ENCODE measurements at regions not wholly inside any gene's neighbourhood (a gene's known extent, or its start where the extent isn't known, plus 50 kb on each side); places are given as distances from the start of the nearest gene placed in this dataset.

GRCh38 chr5:18023275-18023674 is 389.0 kb downstream of the TAF11L14 start:
- DNase-seq, result no peak
- no peak overlapping the region for H3K27ac Mint-ChIP-seq
- peaks cover 10% of the 10 kb centered on the region for H3K9me3 Mint-ChIP-seq
- no peak overlapping the region for H3K4me3 Mint-ChIP-seq
- H3K4me1 Mint-ChIP-seq, result no peaks in the 10 kb centered on the region
- H3K27me3 Mint-ChIP-seq, result no peaks in the 10 kb centered on the region
- H3K36me3 Mint-ChIP-seq (ENCODE audit: low read depth), result no peaks in the 10 kb centered on the region
- no peak for ATAC-seq

GRCh38 chr5:18023986-18024385 is 389.7 kb downstream of the TAF11L14 start:
- H3K9me3 Mint-ChIP-seq, result peaks cover 10% of the 10 kb centered on the region
- no peak overlapping the region for H3K27ac Mint-ChIP-seq
- H3K4me1 Mint-ChIP-seq, result no peaks in the 10 kb centered on the region
- H3K27me3 Mint-ChIP-seq, result no peaks in the 10 kb centered on the region
- no peaks in the 10 kb centered on the region for H3K36me3 Mint-ChIP-seq (ENCODE audit: low read depth)
- ATAC-seq (no peak), DNase-seq (no peak)
- no peak overlapping the region for H3K4me3 Mint-ChIP-seq

- DNase-seq, result no peak
- ATAC-seq, result no peak
- no peaks in the 10 kb centered on the region for H3K36me3 Mint-ChIP-seq (ENCODE audit: low read depth)
- no peaks in the 10 kb centered on the region for H3K27me3 Mint-ChIP-seq
- no peak overlapping the region for H3K4me3 Mint-ChIP-seq
- H3K9me3 Mint-ChIP-seq, result peaks cover 10% of the 10 kb centered on the region
- no peak overlapping the region for H3K27ac Mint-ChIP-seq
- no peaks in the 10 kb centered on the region for H3K4me1 Mint-ChIP-seq
These were observed 390.3 kb downstream of the TAF11L14 start for GRCh38 chr5:18024542-18024941.

GRCh38 chr5:18027241-18027867 is 393.1 kb downstream of the TAF11L14 start:
- Mint-ChIP-seq H3K27ac (no peak overlapping the region), H3K36me3 (ENCODE audit: low read depth) (no peaks in the 10 kb centered on the region), H3K9me3 (peaks cover 10% of the 10 kb centered on the region), H3K27me3 (no peaks in the 10 kb centered on the region), H3K4me1 (no peaks in the 10 kb centered on the region), H3K4me3 (no peak overlapping the region)
- ATAC-seq, result no peak
- no peak for DNase-seq

- Mint-ChIP-seq H3K27ac (no peak overlapping the region), H3K4me3 (no peak overlapping the region), H3K9me3 (peaks cover 15% of the 10 kb centered on the region), H3K27me3 (no peaks in the 10 kb centered on the region), H3K4me1 (no peaks in the 10 kb centered on the region), H3K36me3 (ENCODE audit: low read depth) (no peaks in the 10 kb centered on the region)
- ATAC-seq, result no peak
- DNase-seq, result no peak
These were observed 393.8 kb downstream of the TAF11L14 start for GRCh38 chr5:18028036-18028435.

GRCh38 chr5:18032744-18033143 is 398.5 kb downstream of the TAF11L14 start:
- H3K36me3 Mint-ChIP-seq (ENCODE audit: low read depth), result no peaks in the 10 kb centered on the region

GRCh38 chr5:18036531-18036930 is 402.3 kb downstream of the TAF11L14 start:
- Mint-ChIP-seq H3K4me1 (no peaks in the 10 kb centered on the region), H3K27me3 (no peaks in the 10 kb centered on the region), H3K27ac (no peak overlapping the region), H3K4me3 (no peak overlapping the region), H3K36me3 (ENCODE audit: low read depth) (no peaks in the 10 kb centered on the region), H3K9me3 (peaks cover 16% of the 10 kb centered on the region)
- ATAC-seq (no peak), DNase-seq (no peak)

More at GRCh38 chr5:18032744-18033143, 398.5 kb downstream of the TAF11L14 start:
- H3K27me3 Mint-ChIP-seq, result no peaks in the 10 kb centered on the region
- no peak for DNase-seq
- no peak overlapping the region for H3K27ac Mint-ChIP-seq
- peaks cover 15% of the 10 kb centered on the region for H3K9me3 Mint-ChIP-seq
- ATAC-seq, result no peak
- no peak overlapping the region for H3K4me3 Mint-ChIP-seq
- H3K4me1 Mint-ChIP-seq, result no peaks in the 10 kb centered on the region

- H3K27me3 Mint-ChIP-seq, result no peaks in the 10 kb centered on the region
- no peak overlapping the region for H3K27ac Mint-ChIP-seq
- ATAC-seq, result no peak
- H3K36me3 Mint-ChIP-seq (ENCODE audit: low read depth), result no peaks in the 10 kb centered on the region
- H3K4me3 Mint-ChIP-seq, result no peak overlapping the region
- H3K9me3 Mint-ChIP-seq, result peaks cover 5% of the 10 kb centered on the region
- no peaks in the 10 kb centered on the region for H3K4me1 Mint-ChIP-seq
- no peak for DNase-seq
These were observed 403.5 kb downstream of the TAF11L14 start for GRCh38 chr5:18037718-18038117.

- H3K27ac Mint-ChIP-seq, result no peak overlapping the region
- peaks cover 7% of the 10 kb centered on the region for H3K9me3 Mint-ChIP-seq
- H3K4me3 Mint-ChIP-seq, result no peak overlapping the region
- H3K36me3 Mint-ChIP-seq (ENCODE audit: low read depth), result no peaks in the 10 kb centered on the region
- no peaks in the 10 kb centered on the region for H3K27me3 Mint-ChIP-seq
- DNase-seq, result no peak
- no peak for ATAC-seq
- H3K4me1 Mint-ChIP-seq, result no peaks in the 10 kb centered on the region
These were observed 409.1 kb downstream of the TAF11L14 start for GRCh38 chr5:18043344-18043743.

GRCh38 chr5:18048449-18048848 is 414.2 kb downstream of the TAF11L14 start:
- Mint-ChIP-seq H3K9me3 (peaks cover 5% of the 10 kb centered on the region), H3K4me3 (no peak overlapping the region), H3K36me3 (ENCODE audit: low read depth) (no peaks in the 10 kb centered on the region), H3K27me3 (no peaks in the 10 kb centered on the region), H3K27ac (no peak overlapping the region), H3K4me1 (no peaks in the 10 kb centered on the region)
- no peak for ATAC-seq
- no peak for DNase-seq

- H3K36me3 Mint-ChIP-seq (ENCODE audit: low read depth), result no peaks in the 10 kb centered on the region
These were observed 416.1 kb downstream of the TAF11L14 start for GRCh38 chr5:18050345-18050744.

GRCh38 chr5:18050776-18051175 is 416.5 kb downstream of the TAF11L14 start:
- peaks cover 8% of the 10 kb centered on the region for H3K9me3 Mint-ChIP-seq
- H3K36me3 Mint-ChIP-seq (ENCODE audit: low read depth), result no peaks in the 10 kb centered on the region
- ATAC-seq (no peak), DNase-seq (no peak)
- H3K4me1 Mint-ChIP-seq, result no peaks in the 10 kb centered on the region
- no peaks in the 10 kb centered on the region for H3K27me3 Mint-ChIP-seq
- no peak overlapping the region for H3K4me3 Mint-ChIP-seq
- no peak overlapping the region for H3K27ac Mint-ChIP-seq

More at GRCh38 chr5:18050345-18050744, 416.1 kb downstream of the TAF11L14 start:
- Mint-ChIP-seq H3K4me1 (no peaks in the 10 kb centered on the region), H3K27me3 (no peaks in the 10 kb centered on the region), H3K27ac (no peak overlapping the region), H3K9me3 (peaks cover 8% of the 10 kb centered on the region), H3K4me3 (no peak overlapping the region)
- DNase-seq (no peak), ATAC-seq (no peak)

GRCh38 chr5:18051953-18052352 is 417.7 kb downstream of the TAF11L14 start:
- H3K27ac Mint-ChIP-seq, result no peak overlapping the region
- H3K27me3 Mint-ChIP-seq, result no peaks in the 10 kb centered on the region
- DNase-seq, result no peak
- no peak for ATAC-seq
- H3K9me3 Mint-ChIP-seq, result peaks cover 4% of the 10 kb centered on the region
- H3K36me3 Mint-ChIP-seq (ENCODE audit: low read depth), result no peaks in the 10 kb centered on the region
- H3K4me1 Mint-ChIP-seq, result no peaks in the 10 kb centered on the region
- H3K4me3 Mint-ChIP-seq, result no peak overlapping the region

GRCh38 chr5:18052569-18052968 is 418.3 kb downstream of the TAF11L14 start:
- no peak overlapping the region for H3K4me3 Mint-ChIP-seq
- no peak overlapping the region for H3K27ac Mint-ChIP-seq
- peaks cover 4% of the 10 kb centered on the region for H3K9me3 Mint-ChIP-seq
- H3K36me3 Mint-ChIP-seq (ENCODE audit: low read depth), result no peaks in the 10 kb centered on the region
- ATAC-seq (no peak), DNase-seq (no peak)
- H3K27me3 Mint-ChIP-seq, result no peaks in the 10 kb centered on the region
- H3K4me1 Mint-ChIP-seq, result no peaks in the 10 kb centered on the region

GRCh38 chr5:18057725-18058124 is 423.5 kb downstream of the TAF11L14 start:
- no peaks in the 10 kb centered on the region for H3K4me1 Mint-ChIP-seq
- no peak overlapping the region for H3K27ac Mint-ChIP-seq
- DNase-seq (no peak), ATAC-seq (no peak)
- no peaks in the 10 kb centered on the region for H3K36me3 Mint-ChIP-seq (ENCODE audit: low read depth)
- H3K9me3 Mint-ChIP-seq, result peaks cover 4% of the 10 kb centered on the region
- H3K27me3 Mint-ChIP-seq, result no peaks in the 10 kb centered on the region
- H3K4me3 Mint-ChIP-seq, result no peak overlapping the region

GRCh38 chr5:18067615-18068014 is 433.4 kb downstream of the TAF11L14 start:
- no peak overlapping the region for H3K4me3 Mint-ChIP-seq
- no peaks in the 10 kb centered on the region for H3K4me1 Mint-ChIP-seq
- no peaks in the 10 kb centered on the region for H3K27me3 Mint-ChIP-seq
- ATAC-seq, result no peak
- no peaks in the 10 kb centered on the region for H3K36me3 Mint-ChIP-seq (ENCODE audit: low read depth)
- no peak overlapping the region for H3K27ac Mint-ChIP-seq
- no peak for DNase-seq
- peaks cover 10% of the 10 kb centered on the region for H3K9me3 Mint-ChIP-seq

Measured in activated naive CD8-positive, alpha-beta T cell treated with anti-CD3 and anti-CD28 coated beads, Interleukin-2, amount 50 U/mL, for 24 hours (primary cell).